DND-41 (cell line): ENCODE measurements at regions not wholly inside any gene's neighbourhood (a gene's known extent, or its start where the extent isn't known, plus 50 kb on each side); places are given as distances from the start of the nearest gene placed in this dataset.

ENCODE experiments used
- ATAC-seq: fragments of 200-7000 bp; cut with Tn5 transposase; 3 replicates; pipeline ENCODE4 v1.9.1; 2021; ENCODE audit warnings: low read depth; ENCODE audit not compliant: insufficient read depth
- DNase-seq: peaks from one replicate; pipeline ENCODE4 v3.0.0-alpha.2; 2020
- H2AFZ ChIP-seq: 2 replicates; pipeline ENCODE4 v1.6.0; 2012; ENCODE audit warnings: low read depth, low read length
- H3K27ac ChIP-seq: 2 replicates; pipeline ENCODE4 v1.5.1; 2012; ENCODE audit warnings: low read length, inconsistent platforms
- H3K27me3 ChIP-seq: fragments of 200-600 bp; sonication (generic); 2 replicates; pipeline ENCODE4 v1.6.0; 2012; ENCODE audit warnings: low read length, mild to moderate bottlenecking, inconsistent platforms; ENCODE audit not compliant: insufficient read depth, poor library complexity
- H3K36me3 ChIP-seq: 2 replicates; pipeline ENCODE4 v1.5.1; 2012; ENCODE audit warnings: low read length, inconsistent platforms; ENCODE audit not compliant: insufficient read depth
- H3K4me1 ChIP-seq: 2 replicates; pipeline ENCODE4 v1.5.1; 2012; ENCODE audit warnings: mild to moderate bottlenecking, low read length; ENCODE audit not compliant: insufficient read depth
- H3K4me2 ChIP-seq: 2 replicates; pipeline ENCODE4 v1.6.0; 2012; ENCODE audit warnings: mild to moderate bottlenecking, moderate library complexity, low read length, inconsistent platforms; ENCODE audit not compliant: insufficient read depth
- H3K4me3 ChIP-seq, 2 experiments: fragments of 200-600 bp in 1 of 2; shearing (Covaris generic) in 1 of 2; 2 replicates each; pipeline ENCODE4 v1.5.1; 2012 to 2016; ENCODE audit warnings: inconsistent platforms in 2 of 2, low read length in 2 of 2, mild to moderate bottlenecking in 2 of 2, low read depth in 1 of 2, moderate library complexity in 1 of 2
- H3K79me2 ChIP-seq: 2 replicates; pipeline ENCODE4 v1.6.0; 2012; ENCODE audit warnings: low read length, inconsistent platforms; ENCODE audit not compliant: insufficient read depth
- H3K9ac ChIP-seq: 2 replicates; pipeline ENCODE4 v1.6.0; 2012; ENCODE audit warnings: low read depth, mild to moderate bottlenecking, inconsistent platforms, low read length, moderate library complexity
- H3K9me3 ChIP-seq: 2 replicates; pipeline ENCODE4 v1.5.1; 2012; ENCODE audit warnings: low read length, moderate library complexity, mild to moderate bottlenecking, inconsistent platforms; ENCODE audit not compliant: insufficient read depth, severe bottlenecking
- H4K20me1 ChIP-seq: 2 replicates; pipeline ENCODE4 v1.6.0; 2012; ENCODE audit warnings: low read length; ENCODE audit not compliant: insufficient read depth
- CTCF ChIP-seq: IDR thresholded peaks from 2 replicates; pipeline ENCODE4 v1.5.1; 2012; ENCODE audit warnings: borderline replicate concordance, low read length, moderate library complexity, mild to moderate bottlenecking; ENCODE audit not compliant: poor library complexity, severe bottlenecking; ENCODE audit errors: extremely low read depth
- EZH2 ChIP-seq: IDR thresholded peaks from 3 replicates; pipeline ENCODE4 v1.6.1; 2012; ENCODE audit warnings: borderline replicate concordance, low read depth, mild to moderate bottlenecking, moderate library complexity, low read length, inconsistent platforms; ENCODE audit not compliant: severe bottlenecking

GRCh38 chr5:34562791-34563190 lies 93.3 kb upstream of the RAI14 start:
- DNase-seq, result no peak
- no peak overlapping the region for H3K4me3 ChIP-seq
- no peaks in the 10 kb centered on the region for H4K20me1 ChIP-seq
- TF ChIP-seq CTCF (no peak), EZH2 (no peak)
- H3K27me3 ChIP-seq, result no peaks in the 10 kb centered on the region
- H3K9ac ChIP-seq, result no peak overlapping the region
- no peaks in the 10 kb centered on the region for H3K4me1 ChIP-seq
- H3K9me3 ChIP-seq, result no peaks in the 10 kb centered on the region
- H3K36me3 ChIP-seq, result no peaks in the 10 kb centered on the region
- H3K27ac ChIP-seq, result no peak overlapping the region
- H3K79me2 ChIP-seq, result no peaks in the 10 kb centered on the region
- no peak overlapping the region for H2AFZ ChIP-seq
- ATAC-seq, result no peak
- no peak overlapping the region for H3K4me2 ChIP-seq

- no peaks in the 10 kb centered on the region for H4K20me1 ChIP-seq
- no peak overlapping the region for H3K9ac ChIP-seq
- DNase-seq (no peak), ATAC-seq (no peak)
- H3K4me2 ChIP-seq, result no peak overlapping the region
- H3K4me3 ChIP-seq, result no peak overlapping the region
- H3K36me3 ChIP-seq, result no peaks in the 10 kb centered on the region
- no peaks in the 10 kb centered on the region for H3K9me3 ChIP-seq
- no peak overlapping the region for H3K27ac ChIP-seq
- no peaks in the 10 kb centered on the region for H3K4me1 ChIP-seq
- H2AFZ ChIP-seq, result no peak overlapping the region
- H3K27me3 ChIP-seq, result no peaks in the 10 kb centered on the region
- no peak for TF ChIP-seq EZH2
- TF ChIP-seq CTCF, result no peak
- no peaks in the 10 kb centered on the region for H3K79me2 ChIP-seq
These were observed 92.9 kb upstream of the RAI14 start for GRCh38 chr5:34563269-34563668.

GRCh38 chr5:34563931-34564709 lies 92.0 kb upstream of the RAI14 start:
- TF ChIP-seq CTCF (no peak), EZH2 (no peak)
- Histone ChIP-seq H4K20me1 (no peaks in the 10 kb centered on the region), H3K27ac (no peak overlapping the region), H3K4me1 (no peaks in the 10 kb centered on the region), H3K4me2 (no peak overlapping the region), H3K36me3 (no peaks in the 10 kb centered on the region), H3K4me3 (no peak overlapping the region), H3K79me2 (no peaks in the 10 kb centered on the region), H3K27me3 (no peaks in the 10 kb centered on the region), H3K9ac (no peak overlapping the region), H3K9me3 (no peaks in the 10 kb centered on the region), H2AFZ (no peak overlapping the region)
- ATAC-seq, result no peak
- no peak for DNase-seq
